Left forelimb (tissue), 1 donor: ENCODE measurements at regions not wholly inside any gene's neighbourhood (a gene's known extent, or its start where the extent isn't known, plus 50 kb on each side); places are given as distances from the start of the nearest gene placed in this dataset.
"Not testable (repeated sequence)": the region's sequence is repeated elsewhere in the genome, so short reads cannot be mapped to it uniquely, and the experiment has no call there.

ENCODE experiments used
- DNase-seq: peaks from one replicate; pipeline ENCODE4 v3.0.0-alpha.2; 2018; ENCODE audit warnings: low spot score

DNA sequence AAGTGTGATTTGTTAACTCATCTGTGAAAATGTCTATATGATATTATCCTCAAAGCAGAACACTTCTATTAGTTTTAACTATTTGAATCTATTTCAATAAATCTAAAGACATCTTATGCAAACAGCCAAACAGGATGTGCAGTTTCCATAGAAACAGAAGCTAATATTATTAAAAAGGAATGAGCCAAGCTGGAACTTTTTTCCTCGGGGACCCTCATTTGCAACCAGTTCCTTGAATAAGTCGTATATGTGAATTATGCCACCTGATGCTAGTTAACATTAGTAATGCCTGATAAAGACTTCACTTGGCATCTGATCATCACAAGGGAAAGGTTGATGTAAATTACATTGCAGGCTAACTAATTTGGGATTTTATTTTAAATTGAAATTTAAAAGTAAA lies 216.9 kb upstream of the SMLR1 start:
- no peak for DNase-seq

DNA sequence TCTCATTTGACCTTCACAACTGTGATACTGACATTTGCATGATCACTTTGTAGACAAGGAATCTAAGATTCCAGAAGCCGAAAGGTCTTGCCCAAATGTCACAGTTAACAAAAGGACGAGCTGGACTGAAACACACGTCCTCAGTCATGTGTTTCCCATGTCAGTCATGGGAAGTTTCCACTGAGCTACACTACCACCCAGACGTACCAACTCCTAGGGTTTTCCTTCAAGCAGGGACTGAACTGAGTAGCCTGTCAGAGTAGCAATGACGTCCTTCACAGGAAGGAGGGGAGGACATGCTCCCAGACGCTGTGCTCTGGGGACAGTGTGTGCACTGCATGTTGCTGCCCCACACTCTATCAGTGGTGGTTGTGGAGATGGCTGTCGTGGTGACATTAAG lies 215.8 kb upstream of the SMLR1 start:
- DNase-seq = no peak

DNA sequence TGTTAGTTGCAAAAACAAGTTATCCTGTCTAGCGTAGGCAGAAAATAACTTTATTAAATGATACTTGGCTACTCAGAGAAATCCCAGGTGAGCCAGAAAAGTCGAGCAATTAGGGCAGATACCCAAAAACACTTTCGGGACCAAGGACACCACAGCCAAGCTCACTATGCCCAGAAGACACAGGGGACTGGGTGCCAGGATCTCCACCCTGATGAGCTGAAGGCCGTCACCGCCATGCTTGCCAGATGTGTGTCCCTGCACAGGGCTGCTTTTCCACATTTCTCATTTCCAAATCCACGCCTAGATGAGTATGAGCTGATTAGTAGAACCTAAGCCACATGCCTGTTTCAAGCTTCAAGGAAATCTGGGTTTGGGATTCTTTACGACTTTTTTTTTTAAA lies 214.0 kb upstream of the SMLR1 start:
- no peak for DNase-seq

GRCh38 chr6:130615816-130616215 lies 211.4 kb upstream of the SMLR1 start:
- DNase-seq = no peak

DNA sequence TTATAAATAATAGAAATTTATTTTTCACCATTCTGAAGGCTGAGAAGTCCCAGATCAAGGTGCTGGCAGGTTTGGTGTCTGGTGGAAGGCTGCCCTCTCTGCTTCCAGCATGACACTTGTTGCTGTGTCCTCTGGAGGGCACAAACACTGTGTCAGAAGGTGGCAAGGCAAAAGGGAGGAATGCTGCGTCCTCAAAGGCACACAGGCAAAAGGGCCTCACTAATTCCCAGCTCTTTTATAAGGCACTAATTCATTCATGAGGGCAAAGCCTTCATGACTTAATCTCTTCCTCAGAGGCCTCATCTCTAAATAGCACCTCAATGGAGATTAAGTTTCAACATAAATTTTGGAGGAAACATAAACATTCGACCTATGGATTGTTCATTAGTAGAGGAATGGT lies 209.5 kb upstream of the SMLR1 start:
- no peak for DNase-seq

DNA sequence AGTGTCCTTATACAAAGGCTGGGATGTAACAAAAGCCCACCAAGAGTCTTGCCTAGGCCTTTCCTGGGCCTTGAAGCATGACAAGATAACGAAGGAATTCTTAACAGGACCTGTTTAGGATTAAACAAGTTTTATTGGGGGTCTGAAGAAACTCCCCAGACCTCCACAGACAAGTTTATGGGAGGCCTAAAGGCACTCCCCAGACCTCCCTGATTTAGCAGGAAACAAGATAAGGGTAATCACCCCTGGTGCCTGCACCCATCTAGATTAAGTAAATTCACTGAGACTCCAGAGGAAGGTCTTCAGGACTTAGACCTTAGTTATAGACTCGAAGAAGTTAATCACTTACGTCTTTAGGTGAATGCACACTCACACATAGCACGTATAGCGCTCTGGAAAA lies 208.4 kb upstream of the SMLR1 start:
- DNase-seq = not testable (repeated sequence)

DNA sequence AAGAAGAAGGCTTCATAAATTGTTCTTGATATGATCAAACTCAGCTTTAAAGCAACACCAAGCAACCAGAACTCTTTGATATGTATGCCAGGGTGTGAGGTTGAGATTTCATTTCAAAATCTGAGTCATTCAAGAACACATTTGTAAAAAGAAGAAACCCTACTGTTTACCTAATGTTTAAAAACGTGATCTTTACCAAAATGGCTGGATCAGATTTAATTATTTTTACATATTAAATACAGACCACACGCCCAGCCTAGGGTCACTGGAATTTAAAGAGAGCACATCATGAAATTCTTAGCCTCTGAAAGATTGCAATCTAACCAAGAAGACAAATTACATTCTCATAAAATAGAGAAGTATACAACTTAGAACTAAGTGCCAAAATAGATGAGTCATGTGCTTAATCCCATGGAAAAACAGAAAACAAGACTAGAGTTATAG lies 206.8 kb upstream of the SMLR1 start:
- DNase-seq = no peak

DNA sequence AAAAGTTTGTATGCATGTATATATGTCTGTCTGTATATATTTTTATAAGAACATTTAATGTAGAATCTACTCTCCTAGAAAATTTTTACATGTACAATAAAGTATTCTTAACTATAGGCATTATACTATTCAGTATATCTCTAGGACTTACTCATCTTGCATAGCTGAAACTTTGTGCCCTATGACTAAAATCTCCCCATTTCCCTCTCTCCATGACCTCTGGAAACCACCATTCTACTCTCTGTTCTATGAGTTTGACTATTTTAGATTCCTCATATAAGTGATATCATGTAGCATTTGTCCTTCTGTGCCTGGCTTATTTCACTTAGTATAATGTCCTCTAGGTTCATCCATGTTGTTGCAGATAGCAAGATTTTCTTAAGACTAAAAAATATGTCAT lies 205.1 kb upstream of the SMLR1 start:
- no peak for DNase-seq

GRCh38 chr6:130624046-130624445 lies 203.2 kb upstream of the SMLR1 start:
- no peak for DNase-seq

DNA sequence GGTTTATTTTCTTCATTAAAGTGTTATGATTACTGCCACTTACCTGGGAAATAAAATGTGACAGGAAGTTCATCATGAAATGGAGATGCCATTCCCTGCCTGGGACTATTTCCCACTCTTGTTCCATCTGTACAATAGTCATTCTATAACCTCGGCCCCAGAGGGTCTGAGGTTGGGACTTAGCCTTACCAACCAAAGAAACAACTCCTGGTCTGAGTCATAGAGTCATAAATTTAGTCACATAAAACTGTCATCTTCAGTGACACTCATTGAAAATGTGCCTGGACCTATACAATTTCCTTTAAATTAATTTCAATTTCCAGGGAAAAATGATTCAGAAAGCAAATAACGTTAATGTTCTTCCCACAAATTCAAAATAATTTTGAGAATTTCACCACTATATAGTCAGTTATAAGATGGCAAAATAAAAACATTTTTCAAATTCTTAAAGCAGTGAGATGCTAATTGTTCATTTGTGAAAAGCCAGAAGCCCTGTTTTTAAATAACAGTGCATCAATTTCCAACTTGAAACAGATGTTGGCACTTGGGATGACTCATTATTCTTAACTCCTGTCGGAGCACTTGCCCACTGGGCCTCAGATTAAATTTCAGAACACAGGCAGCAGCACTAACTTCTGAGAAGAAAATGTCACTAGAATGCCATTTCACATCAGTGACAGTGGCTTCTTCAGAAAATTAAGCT lies 201.2 kb upstream of the SMLR1 start:
- DNase-seq = no peak

DNA sequence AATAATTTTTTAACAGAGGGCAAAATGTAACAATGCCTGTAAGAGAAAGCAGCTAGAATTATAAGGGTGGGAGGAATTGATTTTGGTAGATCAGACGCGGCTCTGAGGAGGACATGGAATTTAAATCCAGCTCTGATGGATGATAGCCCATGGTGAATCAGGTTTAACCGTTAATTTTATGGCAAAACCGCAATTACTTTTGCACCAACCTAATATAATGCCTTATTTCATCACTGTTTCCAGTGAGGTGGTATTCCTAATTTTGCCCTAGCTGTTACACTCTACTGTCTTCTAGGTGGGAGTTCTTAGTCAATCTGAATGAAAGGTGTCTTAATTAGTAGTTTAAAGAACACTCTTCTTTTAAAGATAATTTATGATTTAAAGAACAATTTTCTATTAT lies 198.3 kb upstream of the SMLR1 start:
- DNase-seq = no peak

DNA sequence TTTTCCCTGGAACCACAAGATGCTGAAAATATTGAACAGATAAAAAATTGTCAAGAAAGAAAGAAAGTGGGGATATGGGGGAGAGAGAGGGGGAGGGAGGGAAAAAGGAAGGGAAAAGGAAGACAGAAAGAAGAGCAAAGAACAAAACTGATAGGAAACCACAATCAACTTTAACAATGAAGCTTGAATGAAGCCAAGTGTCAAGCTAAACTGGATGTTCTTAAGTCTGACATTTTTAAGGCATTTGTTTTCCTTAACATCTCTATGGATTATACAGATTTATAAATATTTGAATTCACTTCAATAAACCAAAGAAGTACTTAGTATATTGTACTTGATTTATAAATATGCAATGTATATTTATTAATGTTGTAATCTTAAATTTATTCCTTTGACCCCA lies 197.6 kb upstream of the SMLR1 start:
- DNase-seq = no peak

DNA sequence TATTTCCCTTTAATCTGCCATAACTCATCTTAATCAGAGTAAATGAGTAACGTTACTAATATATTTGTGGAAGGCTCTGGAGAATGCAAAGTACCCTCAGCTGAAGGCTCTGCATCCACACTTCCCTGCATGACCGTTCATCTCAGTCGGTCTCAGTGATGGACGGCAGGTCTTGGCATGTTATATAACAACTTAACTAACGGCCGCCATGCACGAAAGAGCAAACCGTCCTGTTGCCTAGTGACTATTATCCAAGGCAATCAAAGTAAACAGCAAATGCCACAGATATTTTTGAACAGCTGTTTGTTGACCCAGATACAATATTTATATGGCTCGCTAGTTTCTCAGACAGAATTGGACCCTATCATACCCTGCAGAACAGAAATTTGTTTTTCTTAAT lies 194.9 kb upstream of the SMLR1 start:
- no peak for DNase-seq

- DNase-seq = no peak
Measured at GRCh38 chr6:130632897-130633296, 194.3 kb upstream of the SMLR1 start.

DNA sequence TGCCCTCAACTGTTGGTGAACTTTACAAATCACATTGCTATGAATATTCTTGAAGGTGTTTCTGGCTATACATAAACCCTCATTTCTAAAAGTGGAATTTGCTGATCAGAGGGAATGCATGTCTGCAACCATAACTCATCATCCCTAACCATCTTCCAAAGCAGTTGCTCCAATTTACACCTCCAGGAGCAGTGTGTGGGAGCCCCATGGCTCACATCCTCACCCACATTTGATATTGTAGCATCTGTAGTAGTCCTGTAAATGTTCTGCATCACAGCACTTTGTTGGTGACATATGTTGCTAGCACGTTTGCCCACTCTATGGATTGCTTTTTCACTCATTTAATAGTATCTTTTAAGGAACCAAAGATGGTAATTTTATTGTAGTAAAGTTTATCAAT lies 183.8 kb upstream of the SMLR1 start:
- no peak for DNase-seq

GRCh38 chr6:130644175-130644574 lies 183.0 kb upstream of the SMLR1 start:
- no peak for DNase-seq

GRCh38 chr6:130644769-130645168 lies 182.4 kb upstream of the SMLR1 start:
- DNase-seq = not testable (repeated sequence)

- DNase-seq = no peak
Measured at GRCh38 chr6:130647246-130647645, 180.0 kb upstream of the SMLR1 start.

GRCh38 chr6:130655586-130655985 lies 171.6 kb upstream of the SMLR1 start:
- no peak for DNase-seq

DNA sequence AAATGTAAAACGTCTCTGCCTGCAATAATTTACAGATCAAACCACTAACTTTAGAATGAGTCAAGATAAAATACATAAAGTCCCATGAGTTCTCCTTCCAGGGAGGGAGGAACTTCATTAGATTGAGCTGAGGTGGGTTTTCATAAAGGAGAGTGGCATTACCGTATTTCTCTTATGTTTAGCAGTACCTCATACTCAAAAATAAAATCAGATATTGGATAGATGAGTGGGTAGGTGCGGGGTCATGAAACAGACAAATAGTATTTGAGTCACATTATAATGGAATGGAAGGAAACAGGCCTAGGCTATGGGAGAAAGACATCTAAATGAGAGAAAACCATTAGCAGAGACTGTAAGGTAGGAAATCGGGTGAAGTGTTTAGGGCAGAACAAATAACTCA lies 166.1 kb upstream of the SMLR1 start:
- no peak for DNase-seq

- no peak for DNase-seq
Measured at GRCh38 chr6:130666786-130667185, 160.4 kb upstream of the SMLR1 start.

DNA sequence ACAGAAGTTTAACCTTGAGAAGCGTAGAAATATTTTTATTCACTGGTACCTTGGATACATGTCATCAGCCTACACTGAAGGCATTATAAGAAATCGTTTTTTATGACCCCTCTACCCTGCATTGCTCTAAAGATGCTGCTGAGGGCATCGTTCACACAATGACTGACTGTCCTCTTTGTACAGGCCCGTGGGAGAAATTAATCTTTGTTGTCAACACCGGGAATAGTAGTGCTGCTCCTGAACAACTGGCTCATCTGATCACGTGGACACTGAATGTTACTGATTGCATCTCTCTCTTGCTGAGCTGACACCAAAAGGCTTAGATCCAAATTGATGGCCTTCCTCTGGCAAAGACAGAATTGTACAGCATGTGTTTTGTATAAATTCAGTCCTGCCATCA lies 157.1 kb upstream of the SMLR1 start:
- DNase-seq = no peak

DNA sequence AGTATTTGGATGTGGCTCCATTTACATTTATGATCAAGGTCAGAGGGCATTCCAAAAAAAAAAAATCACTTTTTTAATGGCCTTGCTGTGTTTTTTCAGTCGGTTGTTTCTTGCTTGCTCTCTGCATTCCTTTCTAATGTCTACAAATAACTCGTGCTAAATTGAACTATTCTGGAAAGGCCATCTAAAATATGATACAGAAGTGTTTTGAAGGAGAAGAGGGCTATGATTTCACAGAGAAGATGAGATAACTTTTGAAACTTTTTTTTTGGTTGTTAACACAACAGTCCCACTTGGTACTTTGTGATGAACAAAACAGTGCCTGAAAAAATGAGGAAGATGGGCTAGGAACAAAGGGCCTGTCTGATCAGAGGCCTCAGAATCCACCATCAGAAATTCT lies 156.1 kb upstream of the SMLR1 start:
- no peak for DNase-seq

DNA sequence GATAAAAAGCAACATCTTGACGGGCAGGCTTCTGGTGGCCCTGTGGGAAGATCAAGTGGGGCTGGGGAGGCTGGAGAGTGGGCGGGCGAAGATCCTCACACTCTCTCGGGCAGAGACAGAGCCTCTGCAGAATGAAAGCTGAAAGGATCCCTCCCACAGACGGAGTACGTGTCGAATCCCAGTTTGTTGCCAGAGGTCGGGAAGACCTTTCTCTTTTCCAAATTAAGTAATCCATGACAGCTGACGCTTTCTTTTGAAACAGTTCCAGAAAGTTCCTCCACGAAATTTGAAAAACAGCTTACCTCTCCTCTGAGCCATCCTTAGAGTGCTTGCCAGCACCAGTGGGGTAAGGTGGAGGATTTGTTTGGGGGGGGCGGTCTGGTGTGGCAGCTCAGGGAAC lies 155.6 kb upstream of the SMLR1 start:
- DNase-seq = no peak

DNA sequence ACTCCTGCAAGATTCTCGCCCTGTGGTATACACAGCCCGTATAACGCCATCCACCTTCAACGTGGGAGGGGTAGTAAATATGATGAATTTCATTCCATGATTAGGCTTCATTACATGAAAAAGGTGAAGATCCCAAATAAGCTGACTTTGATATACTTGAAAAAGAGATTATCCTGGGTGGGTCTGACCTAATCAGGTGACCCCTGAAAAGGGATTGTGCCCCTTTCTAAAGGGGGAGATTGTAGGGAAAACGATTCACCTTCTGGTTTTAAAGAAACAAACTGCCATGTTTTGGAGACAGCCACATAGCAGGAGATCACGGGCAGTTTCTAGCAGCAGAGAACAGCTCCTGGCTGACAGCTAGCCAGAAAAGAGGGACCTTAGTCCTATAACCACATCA lies 155.1 kb upstream of the SMLR1 start:
- DNase-seq = no peak
